CD14-positive monocyte (primary cell): ENCODE measurements at regions not wholly inside any gene's neighbourhood (a gene's known extent, or its start where the extent isn't known, plus 50 kb on each side); places are given as distances from the start of the nearest gene placed in this dataset.

Experiments used
- DNase-seq, 3 donors: peaks; one replicate each; pipeline ENCODE4 v3.0.0-alpha.2; 2011 to 2022
- H2AFZ ChIP-seq: 2 replicates; pipeline ENCODE4 v1.6.0; 2012; ENCODE audit warnings: mild to moderate bottlenecking, low read depth, low read length, inconsistent platforms; ENCODE audit not compliant: insufficient read depth, poor library complexity, severe bottlenecking
- H3K27ac ChIP-seq, 2 donors: 1 replicate in 1 of 2; 2 replicates in 1 of 2; pipeline ENCODE4 v1.5.1; 2012 to 2013; ENCODE audit warnings: low read length in 2 of 2, control low read depth in 1 of 2, inconsistent platforms in 1 of 2, low read depth in 1 of 2, mild to moderate bottlenecking in 1 of 2
- H3K27me3 ChIP-seq, 2 donors: one replicate each; pipeline versions ENCODE4 v1.6.0 to v1.6.1; 2011 to 2013; ENCODE audit warnings: low read length in 2 of 2; ENCODE audit not compliant: control insufficient read depth in 2 of 2, insufficient read depth in 2 of 2
- H3K36me3 ChIP-seq, 2 donors: replicated peaks in 1 of 2; 1 replicate in 1 of 2; 2 replicates in 1 of 2; pipeline versions ENCODE4 v1.5.1 to v1.6.1; 2012 to 2013; ENCODE audit warnings: low read length in 2 of 2, control low read depth in 1 of 2, inconsistent platforms in 1 of 2, mild to moderate bottlenecking in 1 of 2; ENCODE audit not compliant: insufficient read depth in 2 of 2, control insufficient read depth in 1 of 2
- H3K4me1 ChIP-seq, 2 donors: 1 replicate in 1 of 2; 2 replicates in 1 of 2; pipeline versions ENCODE4 v1.5.1 to v1.6.1; 2012 to 2013; ENCODE audit warnings: low read length in 2 of 2, control low read depth in 1 of 2, inconsistent platforms in 1 of 2, mild to moderate bottlenecking in 1 of 2, moderate library complexity in 1 of 2; ENCODE audit not compliant: insufficient read depth in 2 of 2, control insufficient read depth in 1 of 2
- H3K4me2 ChIP-seq: replicated peaks from 2 replicates; pipeline ENCODE3; 2012; ENCODE audit warnings: low read length, moderate library complexity, mild to moderate bottlenecking; ENCODE audit not compliant: poor library complexity, severe bottlenecking; ENCODE audit errors: extremely low read depth
- H3K4me3 ChIP-seq, 3 experiments: fragments of 200-600 bp in 1 of 3; sonication (generic) in 1 of 3; replicated peaks in 1 of 3; 1 replicate in 2 of 3; 2 replicates in 1 of 3; pipeline ENCODE4 v1.5.1; 2011 to 2013; ENCODE audit warnings: low read length in 3 of 3, mild to moderate bottlenecking in 3 of 3, control low read depth in 2 of 3, low read depth in 2 of 3, inconsistent platforms in 1 of 3, moderate library complexity in 1 of 3
- H3K79me2 ChIP-seq: 2 replicates; pipeline ENCODE4 v1.6.0; 2012; ENCODE audit warnings: mild to moderate bottlenecking, control low read depth, inconsistent platforms, low read length, moderate library complexity; ENCODE audit not compliant: insufficient read depth
- H3K9ac ChIP-seq: 2 replicates; pipeline ENCODE4 v1.6.0; 2017; ENCODE audit warnings: low read length, mild to moderate bottlenecking; ENCODE audit not compliant: insufficient read depth, poor library complexity, severe bottlenecking
- H3K9me3 ChIP-seq, 2 donors: replicated peaks in 1 of 2; 1 replicate in 1 of 2; 2 replicates in 1 of 2; pipeline versions ENCODE4 v1.5.1 to v1.6.1; 2012 to 2013; ENCODE audit warnings: low read length in 2 of 2, control low read depth in 1 of 2; ENCODE audit not compliant: control insufficient read depth in 1 of 2, insufficient read depth in 1 of 2
- H4K20me1 ChIP-seq: 2 replicates; pipeline ENCODE4 v1.6.0; 2012; ENCODE audit warnings: mild to moderate bottlenecking, low read length, control low read depth, moderate library complexity; ENCODE audit not compliant: insufficient read depth
- H3K27ac Mint-ChIP-seq, 7 donors: one replicate each; pipeline ENCODE4 v1.8.0; 2020; ENCODE audit warnings: mild to moderate bottlenecking in 7 of 7, mixed read lengths in 7 of 7, moderate library complexity in 6 of 7, inconsistent platforms in 2 of 7
- H3K27me3 Mint-ChIP-seq, 3 donors: one replicate each; pipeline ENCODE4 v1.8.0; 2021 to 2022; ENCODE audit warnings: low read depth in 3 of 3, mild to moderate bottlenecking in 3 of 3, mixed read lengths in 3 of 3, moderate library complexity in 3 of 3, inconsistent platforms in 1 of 3
- H3K36me3 Mint-ChIP-seq, 2 donors: one replicate each; pipeline ENCODE4 v1.8.0; 2020; ENCODE audit warnings: mixed read lengths in 2 of 2, inconsistent platforms in 1 of 2, mild to moderate bottlenecking in 1 of 2
- H3K4me1 Mint-ChIP-seq: one replicate; pipeline ENCODE4 v1.8.0; 2020; ENCODE audit warnings: mild to moderate bottlenecking, mixed read lengths
- H3K4me3 Mint-ChIP-seq, 2 donors: one replicate each; pipeline ENCODE4 v1.8.0; 2020; ENCODE audit warnings: mild to moderate bottlenecking in 2 of 2, mixed read lengths in 2 of 2, moderate library complexity in 1 of 2
- H3K9me3 Mint-ChIP-seq, 7 donors: one replicate each; pipeline ENCODE4 v1.8.0; 2020 to 2022; ENCODE audit warnings: mixed read lengths in 7 of 7, mild to moderate bottlenecking in 6 of 7, moderate library complexity in 6 of 7, inconsistent platforms in 2 of 7
- CTCF ChIP-seq: fragments of 200-600 bp; IDR thresholded peaks from one replicate; pipeline ENCODE4 v1.8.0; 2022; ENCODE audit warnings: antibody characterized with exemption, mild to moderate bottlenecking
- WGBS: methylation state at CpG from one replicate; pipeline ENCODE4 v1.1.5; 2013; ENCODE audit warnings: missing lambda C conversion rate; ENCODE audit not compliant: insufficient coverage; 5-methylcytosine and 5-hydroxymethylcytosine counted together
- intact Hi-C, 2 donors: fragments of 100-400 bp; cut with micrococcal nuclease; formaldehyde crosslinking; loops; one replicate each; pipeline versions ENCODE4 v1.15.0 to v1.15.1; 2023

- Histone ChIP-seq H2AFZ (no peak overlapping the region), H3K4me3 (no peak overlapping the region), H3K27ac (no peak overlapping the region), H3K9ac (no peak overlapping the region), H3K36me3 (no peaks in the 10 kb centered on the region), H3K79me2 (no peaks in the 10 kb centered on the region), H3K27me3 (no peaks in the 10 kb centered on the region), H3K4me1 (no peaks in the 10 kb centered on the region), H3K9me3 (no peaks in the 10 kb centered on the region), H4K20me1 (no peaks in the 10 kb centered on the region), H3K4me2 (no peak overlapping the region)
- TF ChIP-seq CTCF: no peak
- Mint-ChIP-seq H3K4me1 (no peaks in the 10 kb centered on the region), H3K27me3 (no peaks in the 10 kb centered on the region), H3K9me3 (peaks cover 0 to 3% (median 0%) of the 10 kb centered on the region in 7 donors), H3K4me3 (no peak overlapping the region), H3K36me3 (no peaks in the 10 kb centered on the region), H3K27ac (no peak overlapping the region)
- DNase-seq: no peak
- 88% methylated on average over 2 of the region's 3 CpGs for WGBS
- intact Hi-C loops: no loop called here
These were observed 402.9 kb upstream of the TYRP1 start for GRCh38 chr9:12290166-12290869.

GRCh38 chr9:12305211-12305610 lies 388.0 kb upstream of the TYRP1 start:
- no peak overlapping the region for H3K4me2 ChIP-seq
- no peaks in the 10 kb centered on the region for H3K79me2 ChIP-seq
- intact Hi-C loops: no loop called here
- no peak for DNase-seq
- Mint-ChIP-seq H3K36me3 (no peaks in the 10 kb centered on the region), H3K4me1 (no peaks in the 10 kb centered on the region), H3K27me3 (no peaks in the 10 kb centered on the region), H3K27ac (no peak overlapping the region), H3K9me3 (peaks cover 0 to 2% (median 0%) of the 10 kb centered on the region in 7 donors), H3K4me3 (no peak overlapping the region)
- H4K20me1 ChIP-seq: no peaks in the 10 kb centered on the region
- H3K27ac ChIP-seq: no peak overlapping the region
- TF ChIP-seq CTCF: no peak
- no peaks in the 10 kb centered on the region for H3K4me1 ChIP-seq
- no peaks in the 10 kb centered on the region for H3K9me3 ChIP-seq
- H3K4me3 ChIP-seq: no peak overlapping the region
- H3K27me3 ChIP-seq: no peaks in the 10 kb centered on the region
- H3K9ac ChIP-seq: no peak overlapping the region
- no CpG with 5 or more reads among the region's 1 CpG for WGBS
- H2AFZ ChIP-seq: no peak overlapping the region
- no peaks in the 10 kb centered on the region for H3K36me3 ChIP-seq
